Kidney glomerular epithelial cell (primary cell): ENCODE measurements at regions not wholly inside any gene's neighbourhood (a gene's known extent, or its start where the extent isn't known, plus 50 kb on each side); places are given as distances from the start of the nearest gene placed in this dataset.
A peak's percentile ranks its signal among the peaks of the same experiment; 100 is the strongest.

Experiments
- DNase-seq: peaks from one replicate; lab custom pipeline; 2025; lab: John Stamatoyannopoulos, UW

DNA sequence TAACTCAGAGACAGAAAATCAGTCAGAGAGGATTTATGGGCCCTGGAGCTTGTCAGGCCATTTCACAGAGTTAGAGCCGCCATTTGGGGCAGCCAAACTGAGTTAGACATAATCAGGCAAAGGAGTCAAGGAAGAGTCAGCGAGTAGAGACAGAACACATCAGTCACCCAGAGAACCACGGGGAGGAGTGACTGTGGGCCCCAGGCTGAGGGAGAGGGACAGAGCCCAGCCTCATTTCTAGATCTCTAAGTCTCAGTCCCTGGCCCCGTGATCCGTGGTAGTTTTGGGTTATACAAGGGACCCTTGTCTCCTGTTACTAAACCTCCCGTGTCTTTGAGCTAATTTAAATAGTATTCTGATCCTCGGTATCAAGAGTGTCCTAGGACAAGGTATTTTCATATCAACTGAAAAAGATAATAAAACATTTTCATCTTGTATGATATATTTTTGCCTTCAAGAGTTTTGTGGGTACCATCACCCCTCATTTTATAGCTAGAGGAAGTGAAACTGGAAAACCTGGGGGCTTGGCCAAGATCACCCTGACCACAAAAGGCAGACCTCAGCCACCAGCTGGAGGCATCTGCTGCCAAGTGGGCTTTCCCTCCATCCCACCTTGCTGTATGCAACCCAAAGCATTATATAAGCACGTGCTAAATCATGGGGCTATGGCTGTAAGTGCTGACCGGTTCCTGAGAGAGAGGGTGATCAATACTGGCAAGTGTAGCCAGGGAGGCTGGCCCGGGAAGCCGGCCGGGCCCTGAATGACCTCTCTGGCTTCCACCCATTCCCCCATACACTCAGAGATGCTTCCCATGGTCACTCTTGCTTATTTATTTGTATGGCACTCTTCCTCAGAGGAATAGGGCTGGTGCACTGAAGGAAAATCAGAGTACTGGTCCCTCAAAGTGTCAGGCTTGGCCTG, 204.1 kb downstream of the BCOR start:
- no peak for DNase-seq

DNA sequence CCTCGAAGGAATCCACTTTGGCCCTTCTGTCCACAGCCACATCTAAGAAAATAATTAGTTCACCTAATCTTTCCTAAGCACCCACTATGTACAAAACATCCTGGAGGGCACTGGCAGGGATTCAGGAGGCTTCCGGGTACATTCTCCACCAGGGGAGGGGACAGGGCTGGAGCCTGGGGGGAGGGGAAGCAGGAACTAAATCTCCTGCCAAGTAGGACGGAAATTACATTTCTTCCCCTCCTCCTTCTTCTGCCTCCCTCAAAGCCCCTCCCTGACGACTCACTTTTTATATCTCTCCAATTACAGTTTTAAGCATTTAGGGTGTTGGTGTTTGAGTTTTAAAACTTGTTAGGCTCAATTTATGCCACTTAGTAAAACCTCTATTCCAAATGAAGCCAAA, 203.1 kb downstream of the BCOR start:
- no peak for DNase-seq

DNA sequence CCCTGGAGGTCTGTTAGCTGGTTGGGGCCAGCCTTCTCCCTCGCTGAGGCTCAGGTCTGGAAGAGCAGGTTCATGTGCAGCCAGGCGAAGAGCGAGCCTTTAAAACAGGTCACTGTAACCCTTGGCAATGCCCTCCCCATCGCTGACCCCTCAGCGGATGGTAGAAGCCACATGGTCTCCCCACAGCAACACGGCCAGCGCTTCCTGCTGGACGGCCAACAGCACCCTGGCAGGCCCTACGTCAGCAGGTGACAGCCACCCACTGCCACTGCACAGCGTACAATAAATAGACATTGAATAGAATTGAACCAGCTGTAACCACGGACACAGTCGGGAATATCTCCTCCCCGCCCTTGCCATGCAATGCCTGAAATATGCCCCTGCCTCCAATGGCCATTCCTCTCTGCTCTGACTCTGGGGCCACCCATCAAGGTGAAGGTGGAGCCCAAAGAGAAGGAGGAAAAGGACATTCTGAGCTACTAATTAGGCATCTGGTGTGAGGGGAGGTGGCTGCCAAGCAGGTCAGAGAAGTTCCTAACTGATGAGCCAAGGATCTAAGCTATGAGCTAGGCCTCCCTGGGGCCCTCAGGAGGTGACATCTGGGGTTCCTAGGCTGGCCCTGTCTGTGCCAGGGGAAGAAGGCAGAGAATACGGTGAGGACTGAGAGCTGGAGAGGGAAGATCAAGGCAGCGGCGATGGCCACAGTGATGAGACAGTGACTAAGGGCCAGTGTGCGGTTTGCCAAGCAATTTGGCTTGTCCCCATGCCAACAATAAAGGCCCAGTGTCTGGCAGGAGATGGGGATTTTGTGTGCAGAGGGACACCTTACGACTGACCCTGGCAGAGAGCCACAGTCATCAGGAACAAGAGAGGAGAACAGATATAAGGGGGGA, 202.3 kb downstream of the BCOR start:
- DNase-seq = no peak

GRCh38 chrX:39896951-39897740, 200.6 kb downstream of the BCOR start:
- DNase-seq = no peak

DNA sequence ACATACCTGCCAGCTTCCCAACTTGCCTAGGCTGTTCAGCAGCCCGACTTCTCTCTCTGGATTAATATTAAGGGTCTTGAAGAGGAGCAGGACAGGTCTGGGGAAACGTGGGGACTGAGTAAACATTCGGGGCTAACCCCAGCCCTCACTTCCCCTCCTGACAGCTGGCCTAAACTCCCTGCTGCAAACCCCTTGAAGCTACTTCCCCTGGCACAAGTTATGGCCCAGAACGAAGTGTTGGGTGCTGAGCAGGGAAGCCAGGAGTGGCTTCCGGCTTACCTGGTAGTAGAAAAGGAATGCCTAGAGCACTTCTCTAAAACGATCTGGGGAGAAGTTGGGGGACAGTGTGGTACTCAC, 200.0 kb downstream of the BCOR start:
- DNase-seq = no peak

DNA sequence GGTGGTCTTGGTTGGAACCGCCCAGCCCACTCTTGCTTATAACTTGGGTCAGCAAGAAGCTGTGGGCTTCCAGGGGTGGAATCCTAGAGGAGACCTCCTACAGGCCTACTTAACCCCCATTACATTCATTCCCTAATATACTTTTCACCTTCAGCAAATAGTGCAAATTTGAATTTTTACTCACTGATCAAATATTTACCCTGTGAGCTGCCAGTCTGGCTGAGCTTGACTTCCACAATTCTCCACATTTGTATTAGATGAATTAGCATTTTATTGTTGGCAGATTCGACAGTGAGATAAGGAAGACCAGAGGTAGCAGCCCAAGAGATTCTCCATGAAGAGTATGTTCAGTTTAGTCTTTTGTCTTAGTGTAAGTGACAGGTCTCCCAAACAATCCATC, 199.6 kb downstream of the BCOR start:
- no peak for DNase-seq

DNA sequence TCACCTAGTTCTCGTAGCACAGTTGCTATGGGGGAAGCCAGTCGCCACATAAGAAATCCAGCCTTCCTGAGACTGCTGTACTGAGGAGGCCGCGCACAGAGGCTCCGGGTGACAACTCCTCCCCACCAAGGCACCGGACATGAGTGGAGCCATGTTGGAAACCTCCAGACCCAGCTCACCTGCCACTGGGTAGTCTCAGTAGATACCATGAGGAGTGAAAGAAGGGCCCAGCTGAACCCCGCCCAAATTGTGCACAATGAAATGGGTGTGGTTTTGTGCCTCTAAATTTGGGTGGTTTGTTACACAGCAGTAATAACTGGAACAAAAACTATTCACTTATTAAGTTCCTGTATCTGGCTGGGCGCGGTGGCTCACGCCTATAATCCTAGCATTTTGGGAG, 198.7 kb downstream of the BCOR start:
- no peak for DNase-seq

DNA sequence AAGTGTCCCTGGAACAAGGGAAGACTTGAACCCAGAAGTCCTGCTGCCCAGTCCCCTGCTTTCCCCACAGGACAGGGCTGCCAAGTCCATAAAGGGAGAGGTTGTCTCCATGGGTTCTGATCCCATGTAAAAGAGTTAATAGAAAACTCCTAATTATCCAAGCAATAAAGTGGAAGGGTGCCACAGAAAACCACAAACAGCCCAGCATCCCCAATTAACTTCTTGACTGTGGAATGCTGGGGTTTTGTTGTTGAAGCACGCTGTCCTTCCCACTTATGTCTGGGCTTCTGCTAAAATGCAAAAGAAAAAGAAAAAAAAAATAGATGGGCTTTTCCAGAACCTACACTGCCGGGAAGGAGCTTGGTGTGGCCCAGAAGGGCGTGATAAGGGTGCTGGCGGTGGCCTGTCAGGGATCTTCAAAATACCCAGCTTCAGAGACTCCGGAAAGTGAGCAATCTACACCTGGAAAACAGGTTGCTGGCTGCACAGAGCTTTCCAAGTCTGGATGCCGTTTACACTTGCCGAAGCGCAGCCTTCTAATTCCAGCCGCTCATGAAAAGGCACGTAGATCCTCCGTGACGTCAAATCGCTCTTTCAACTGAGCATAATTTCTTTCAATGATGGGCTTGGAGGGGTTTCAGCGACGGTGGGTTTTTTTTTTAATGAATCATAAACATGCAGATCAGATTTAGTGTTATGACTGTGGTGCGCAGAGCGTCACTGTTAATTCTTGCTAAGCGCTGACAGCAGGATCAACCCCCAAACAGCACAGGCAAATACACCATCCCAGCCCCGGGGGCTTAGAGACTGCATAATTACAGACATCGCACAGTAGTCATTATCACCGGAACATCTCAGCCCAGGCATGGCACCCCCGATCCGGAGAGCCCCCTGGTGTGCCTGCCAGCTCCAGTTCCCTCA, 197.6 kb downstream of the BCOR start:
- no peak for DNase-seq

DNA sequence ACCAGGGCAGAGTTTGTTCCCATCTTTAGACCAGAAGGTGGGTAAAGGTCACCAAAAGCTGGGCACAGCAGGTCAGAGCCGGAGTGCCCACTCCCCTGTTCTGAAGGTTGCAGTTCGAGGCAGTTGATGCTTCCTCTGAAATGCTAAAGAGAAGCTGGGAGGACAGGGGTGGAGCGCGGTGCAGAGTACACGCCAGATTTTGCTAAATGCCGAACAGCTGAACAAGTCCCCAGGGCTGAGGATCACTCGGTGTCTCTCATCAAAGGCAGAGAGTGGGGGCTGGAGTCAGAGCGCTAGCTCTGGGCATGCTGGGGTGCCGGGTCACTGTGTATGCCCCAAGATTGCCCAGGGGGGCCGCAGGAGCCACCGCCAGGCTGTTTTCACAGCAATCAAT, 197.0 kb downstream of the BCOR start:
- no peak for DNase-seq

DNA sequence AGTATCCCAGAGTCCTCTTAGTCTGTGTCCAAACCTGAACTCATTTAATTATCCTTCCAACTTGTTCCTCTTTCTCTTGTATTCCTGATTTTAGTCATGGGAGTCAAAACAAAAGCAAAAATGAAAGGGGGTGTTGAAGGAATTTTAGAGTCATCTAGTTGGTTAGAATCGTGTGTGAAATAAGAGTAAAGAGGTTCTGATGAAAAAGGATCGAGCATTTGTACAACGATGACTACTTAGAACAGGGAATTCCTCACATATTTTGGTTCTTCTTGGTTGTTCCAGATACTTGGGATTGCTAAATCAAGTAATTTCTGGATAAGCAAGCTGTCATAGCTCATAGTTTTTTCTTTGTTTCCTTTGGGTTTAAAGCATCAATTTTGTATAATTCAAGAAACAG, 194.4 kb downstream of the BCOR start:
- DNase-seq = no peak

DNA sequence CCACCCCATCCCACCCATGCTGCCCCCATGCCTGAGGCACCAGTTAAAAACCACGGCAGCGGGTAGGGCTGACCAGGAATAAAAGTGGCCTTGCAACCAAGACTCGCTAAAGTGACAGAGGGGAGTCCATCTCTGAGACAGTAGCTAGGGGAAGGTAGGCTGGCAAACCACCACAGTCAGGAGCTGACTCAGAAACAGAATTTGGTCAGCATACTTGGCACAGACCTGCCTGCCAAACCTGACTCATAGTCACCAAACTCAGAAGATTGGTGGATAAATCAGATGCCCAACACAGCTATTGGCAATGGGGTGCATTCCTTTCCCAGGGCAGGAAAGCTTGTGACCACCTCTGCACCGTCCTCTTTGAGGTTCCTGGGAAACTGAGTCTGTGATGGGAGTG, 193.8 kb downstream of the BCOR start:
- no peak for DNase-seq

DNA sequence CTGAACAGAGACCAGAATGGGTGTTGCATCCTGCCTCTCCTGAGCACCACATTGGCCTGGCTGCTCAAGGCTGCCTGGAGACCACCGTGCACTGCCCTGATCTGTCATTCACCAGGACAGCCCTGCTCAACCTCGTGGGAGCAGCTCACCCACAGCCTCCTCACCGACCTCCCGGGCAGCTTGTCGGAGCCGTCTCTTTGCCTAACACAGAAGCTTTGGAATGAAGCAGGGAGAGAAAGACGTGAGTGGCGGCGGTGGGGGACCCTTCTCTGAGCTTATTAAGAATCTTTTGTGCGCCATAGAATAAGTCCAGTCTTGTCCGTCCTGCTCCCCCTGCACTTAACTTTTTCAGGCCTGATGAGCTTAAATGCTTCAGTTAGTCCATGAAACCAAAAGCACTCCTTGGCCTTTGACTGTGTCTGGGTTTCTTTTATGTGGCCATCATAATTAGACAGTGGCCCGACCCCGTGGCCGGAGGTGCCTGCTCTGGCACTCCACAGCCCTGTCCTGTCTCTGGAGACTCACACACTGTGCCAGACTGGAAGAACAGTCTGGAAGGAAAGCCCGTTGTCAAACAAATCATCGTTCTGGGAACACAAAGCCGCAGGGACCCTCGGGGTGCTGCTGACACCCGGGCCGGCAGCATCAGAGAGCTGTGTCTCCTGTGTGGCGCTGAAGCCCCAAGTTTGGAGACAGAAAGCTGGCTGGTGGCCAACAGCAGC, 192.8 kb downstream of the BCOR start:
- DNase-seq = no peak

- no peak for DNase-seq
Observed at GRCh38 chrX:39905538-39905891, 192.2 kb downstream of the BCOR start.

DNA sequence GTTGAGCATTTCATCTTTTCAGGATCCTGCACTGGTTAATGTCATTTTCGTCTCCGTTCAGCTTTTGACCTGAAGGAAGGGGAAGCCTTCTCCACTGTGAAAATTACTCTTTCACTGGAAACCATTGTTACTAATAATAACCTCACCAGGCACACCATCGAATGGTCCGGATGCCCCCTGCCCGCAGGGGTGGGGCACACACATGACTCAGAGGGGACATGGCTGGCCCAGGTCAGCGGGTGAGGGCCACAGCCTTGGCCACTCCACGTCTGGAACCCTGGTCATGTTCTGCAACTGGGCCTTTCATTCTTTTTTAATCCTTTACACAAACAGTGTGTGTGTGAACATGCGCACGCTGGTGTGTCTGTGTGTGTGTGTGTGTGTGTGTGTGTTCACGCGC, 191.8 kb downstream of the BCOR start:
- no peak for DNase-seq

GRCh38 chrX:39907964-39908661, 189.6 kb downstream of the BCOR start:
- DNase-seq = peak; percentile 62

DNA sequence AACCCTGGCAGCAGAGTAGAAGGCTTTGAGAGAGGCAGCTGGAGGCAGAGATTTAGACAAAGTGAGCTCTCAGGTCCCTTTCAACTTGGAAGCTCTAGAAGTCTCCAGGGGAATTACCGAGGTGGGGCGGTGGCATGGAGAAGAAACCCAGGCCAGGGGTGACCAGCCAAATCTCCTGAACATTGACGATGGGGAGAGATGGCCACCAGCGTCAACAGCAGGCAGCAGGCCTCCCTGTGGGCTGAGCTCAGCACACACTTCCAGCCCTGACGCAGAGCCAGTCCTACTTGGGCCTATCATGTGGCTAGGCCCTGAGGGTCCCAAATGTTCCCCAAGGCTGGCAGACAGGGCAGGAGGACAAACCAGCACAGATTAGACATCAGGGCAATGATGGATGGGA, 187.8 kb downstream of the BCOR start:
- no peak for DNase-seq

- no peak for DNase-seq
Observed at GRCh38 chrX:39910651-39911050, 187.1 kb downstream of the BCOR start.

- DNase-seq = no peak
Observed at GRCh38 chrX:39911278-39911897, 186.4 kb downstream of the BCOR start.

GRCh38 chrX:39912126-39912525, 185.6 kb downstream of the BCOR start:
- no peak for DNase-seq

GRCh38 chrX:39915081-39915480, 182.7 kb downstream of the BCOR start:
- DNase-seq = no peak
